Liver (tissue), 8 donors: ENCODE measurements at regions not wholly inside any gene's neighbourhood (a gene's known extent, or its start where the extent isn't known, plus 50 kb on each side); places are given as distances from the start of the nearest gene placed in this dataset.

Experiments used
- DNase-seq: peaks from one replicate; pipeline ENCODE4 v3.0.0-alpha.2; 2017; ENCODE audit warnings: low spot score
- H3K27ac ChIP-seq, 2 donors: one replicate each; pipeline ENCODE4 v1.7.0; 2013; ENCODE audit warnings: inconsistent platforms in 2 of 2, low read length in 2 of 2, control low read depth in 1 of 2, low read depth in 1 of 2, mild to moderate bottlenecking in 1 of 2
- H3K27me3 ChIP-seq, 4 donors: one replicate each; pipeline versions ENCODE4 v1.6.1 to v1.7.0; 2013; ENCODE audit warnings: low read length in 3 of 4, inconsistent platforms in 1 of 4, mild to moderate bottlenecking in 1 of 4, moderate library complexity in 1 of 4; ENCODE audit not compliant: control insufficient read depth in 4 of 4, insufficient read depth in 4 of 4
- H3K36me3 ChIP-seq, 4 donors: one replicate each; pipeline versions ENCODE4 v1.6.1 to v1.7.0; 2013; ENCODE audit warnings: low read length in 3 of 4, mild to moderate bottlenecking in 3 of 4, low read depth in 1 of 4, moderate library complexity in 1 of 4; ENCODE audit not compliant: control insufficient read depth in 4 of 4, insufficient read depth in 3 of 4
- H3K4me1 ChIP-seq, 4 donors: one replicate each; pipeline versions ENCODE4 v1.6.1 to v1.7.0; 2013; ENCODE audit warnings: low read length in 3 of 4, mild to moderate bottlenecking in 3 of 4, moderate library complexity in 1 of 4; ENCODE audit not compliant: control insufficient read depth in 4 of 4, insufficient read depth in 4 of 4
- H3K4me3 ChIP-seq, 3 donors: one replicate each; pipeline versions ENCODE4 v1.6.1 to v1.7.0; 2013; ENCODE audit warnings: low read length in 3 of 3, control low read depth in 1 of 3, low read depth in 1 of 3, mild to moderate bottlenecking in 1 of 3
- H3K9ac ChIP-seq, 2 donors: one replicate each; pipeline ENCODE4 v1.7.0; 2013; ENCODE audit warnings: low read length in 2 of 2, mild to moderate bottlenecking in 2 of 2, moderate library complexity in 2 of 2, control low read depth in 1 of 2, low read depth in 1 of 2
- H3K9me3 ChIP-seq, 4 donors: one replicate each; pipeline versions ENCODE4 v1.6.1 to v1.7.0; 2013; ENCODE audit warnings: low read length in 3 of 4; ENCODE audit not compliant: control insufficient read depth in 4 of 4
- ATF3 ChIP-seq: IDR thresholded peaks from 2 replicates; pipeline ENCODE4 v1.6.1; 2016; ENCODE audit warnings: antibody characterized with exemption
- FOXA1 ChIP-seq: IDR thresholded peaks from 2 replicates; pipeline ENCODE4 v1.6.1; 2016; ENCODE audit warnings: antibody characterized with exemption
- FOXA2 ChIP-seq: IDR thresholded peaks from 2 replicates; pipeline ENCODE4 v1.6.1; 2016; ENCODE audit warnings: antibody characterized with exemption
- GABPA ChIP-seq, 2 donors: IDR thresholded peaks in 1 of 2; conservative IDR thresholded peaks in 1 of 2; 2 replicates each; pipeline ENCODE4 v1.6.1; 2016; ENCODE audit warnings: antibody characterized with exemption in 2 of 2, mild to moderate bottlenecking in 1 of 2, moderate library complexity in 1 of 2
- HNF4A ChIP-seq, 2 donors: conservative IDR thresholded peaks; 2 replicates each; pipeline ENCODE4 v1.6.1; 2016; ENCODE audit warnings: antibody characterized with exemption in 2 of 2, mild to moderate bottlenecking in 2 of 2
- HNF4G ChIP-seq: IDR thresholded peaks from 2 replicates; pipeline ENCODE4 v1.6.1; 2016; ENCODE audit warnings: antibody characterized with exemption
- JUND ChIP-seq, 2 donors: IDR thresholded peaks; 2 replicates each; pipeline ENCODE4 v1.6.1; 2016; ENCODE audit warnings: antibody characterized with exemption in 2 of 2
- NR2F2 ChIP-seq: IDR thresholded peaks from 2 replicates; pipeline ENCODE4 v1.6.1; 2016; ENCODE audit warnings: antibody characterized with exemption
- REST ChIP-seq: IDR thresholded peaks from 2 replicates; pipeline ENCODE4 v1.6.1; 2016; ENCODE audit warnings: antibody characterized with exemption, mild to moderate bottlenecking
- RXRA ChIP-seq, 2 donors: IDR thresholded peaks; 2 replicates each; pipeline ENCODE4 v1.6.1; 2017 to 2018; ENCODE audit warnings: antibody characterized with exemption in 2 of 2, mild to moderate bottlenecking in 1 of 2
- SP1 ChIP-seq: IDR thresholded peaks from 2 replicates; pipeline ENCODE4 v1.6.1; 2018; ENCODE audit warnings: antibody characterized with exemption, mild to moderate bottlenecking
- TAF1 ChIP-seq: conservative IDR thresholded peaks from 2 replicates; pipeline ENCODE4 v1.6.1; 2016; ENCODE audit warnings: antibody characterized with exemption, mild to moderate bottlenecking
- YY1 ChIP-seq: IDR thresholded peaks from 2 replicates; pipeline ENCODE4 v1.6.1; 2016; ENCODE audit warnings: antibody characterized with exemption, mild to moderate bottlenecking
- ZBTB33 ChIP-seq: IDR thresholded peaks from 2 replicates; pipeline ENCODE4 v1.6.1; 2016; ENCODE audit warnings: antibody characterized with exemption
- WGBS: extraction: QIAGEN DNeasy Blood & Tissue Kit; methylation state at CpG from one replicate; pipeline ENCODE4 v1.1.7; 2013; 5-methylcytosine and 5-hydroxymethylcytosine counted together
- TF ChIP-seq, protein P1 (sequence below): fragments of 150-350 bp; IDR thresholded peaks from 2 replicates; pipeline ENCODE4 v1.5.1; 2017; ENCODE audit warnings: improper control_type of control experiment, low read depth, low read length; ENCODE audit not compliant: missing input control
- TF ChIP-seq, protein P2 (sequence below): IDR thresholded peaks from 2 replicates; pipeline ENCODE4 v1.6.1; 2016; ENCODE audit warnings: antibody characterized with exemption
- donor health status: healthy.
- donor health status: healthy.
- donor health status: healthy.
- donor health status: healthy.
- donor health status: healthy.

DNA sequence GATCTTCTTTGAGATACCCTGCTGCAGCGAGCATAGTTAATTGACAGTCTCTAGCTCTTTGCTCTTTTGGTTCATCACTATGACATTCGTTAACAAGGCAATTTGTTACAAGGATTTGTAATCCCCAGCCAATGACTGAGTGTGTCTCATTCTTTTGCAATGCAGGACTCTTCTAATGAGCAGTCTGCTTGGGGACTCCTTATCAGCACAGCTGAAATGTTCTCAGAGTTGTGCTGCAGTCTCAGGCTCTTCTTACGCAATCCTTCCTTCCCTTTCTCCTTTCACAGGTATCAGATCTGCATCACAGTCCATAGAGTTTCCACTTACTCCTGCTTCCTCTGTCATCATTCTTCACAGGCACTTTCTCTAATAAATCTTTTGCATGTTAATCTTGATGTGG, 161.2 kb upstream of the OGFRL1 start (continued):
- no peak for TF ChIP-seq ZBTB33
- TF ChIP-seq HNF4G = no peak
- TF ChIP-seq TAF1 = no peak
- no peak for TF ChIP-seq YY1
- TF ChIP-seq RXRA (IDR thresholded peaks at IDR 0.05) = no peak
- no peak for TF ChIP-seq NR2F2
- TF ChIP-seq GABPA (IDR thresholded peaks at IDR 0.05 in 1 of 2, conservative IDR thresholded peaks at IDR 0.05 in 1 of 2) = no peak

DNA sequence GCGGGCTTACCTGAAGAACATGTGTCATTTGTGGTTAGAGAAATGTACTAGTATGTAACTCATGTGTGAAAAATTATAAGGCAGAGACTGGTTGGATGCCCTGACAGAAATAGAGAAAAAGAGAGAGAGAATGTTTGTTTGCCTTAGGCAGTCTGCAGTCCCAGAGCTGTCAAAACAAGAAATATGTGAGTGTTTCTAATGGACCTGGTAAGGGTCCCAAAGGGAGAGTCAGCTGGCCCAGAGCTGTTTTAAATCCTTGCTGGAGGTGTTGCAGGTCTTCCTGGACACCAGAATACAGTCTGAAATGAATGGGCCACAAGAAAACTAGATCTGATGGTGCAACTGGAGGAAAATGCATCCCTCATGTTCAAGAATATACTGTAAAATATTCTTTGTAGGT, 158.3 kb upstream of the OGFRL1 start:
- Histone ChIP-seq H3K4me1 (no peaks in the 10 kb centered on the region), H3K9ac (no peak overlapping the region), H3K4me3 (no peak overlapping the region), H3K36me3 (no peaks in the 10 kb centered on the region), H3K27ac (no peak overlapping the region), H3K27me3 (peaks cover 0 to 3% (median 0%) of the 10 kb centered on the region in 4 donors), H3K9me3 (peaks cover 0 to 4% (median 0%) of the 10 kb centered on the region in 4 donors)
- no peak for TF ChIP-seq HNF4A (conservative IDR thresholded peaks at IDR 0.05)
- TF ChIP-seq NR2F2 = no peak
- DNase-seq = no peak
- WGBS = 96% methylated on average over 1 of the region's 1 CpG

DNA sequence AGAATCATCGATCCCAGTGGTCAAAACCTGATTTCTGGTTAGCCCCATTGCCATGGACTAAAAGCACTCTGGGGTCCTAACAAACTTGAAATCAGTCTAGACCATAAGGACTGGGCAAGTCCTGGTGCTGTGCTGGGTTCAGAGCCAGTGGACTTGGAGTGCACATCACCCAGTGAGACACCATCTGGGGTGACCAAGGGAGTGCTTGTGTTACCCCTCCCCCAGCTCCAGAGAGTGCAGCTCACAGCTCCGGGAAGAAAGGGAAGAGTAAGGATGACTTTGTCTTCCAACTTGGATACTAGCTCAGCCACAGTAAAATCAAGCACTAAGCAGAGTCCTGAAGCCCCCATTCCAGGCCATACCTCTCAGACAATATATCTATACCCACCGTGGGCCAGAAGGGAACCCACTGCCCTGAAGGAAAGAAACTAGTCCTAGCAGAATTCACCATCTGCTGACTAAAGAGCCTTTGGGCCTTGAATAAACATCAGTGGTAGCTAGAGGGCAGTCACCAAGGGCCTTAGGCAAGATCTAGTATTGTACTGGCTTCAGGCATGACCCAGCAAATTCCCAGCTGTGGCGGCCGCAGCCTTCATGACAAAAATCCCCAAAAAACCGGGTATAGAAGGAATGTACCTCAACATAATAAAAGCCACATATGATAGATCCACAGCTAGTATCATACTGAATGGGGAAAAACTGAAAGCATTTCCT, 153.5 kb upstream of the OGFRL1 start:
- no peak overlapping the region for H3K9ac ChIP-seq
- peaks cover 0 to 3% (median 0%) of the 10 kb centered on the region in 4 donors for H3K27me3 ChIP-seq
- no peaks in the 10 kb centered on the region for H3K9me3 ChIP-seq
- no peak overlapping the region for H3K27ac ChIP-seq
- H3K4me1 ChIP-seq = no peaks in the 10 kb centered on the region
- TF ChIP-seq FOXA2 (no peak), GABPA (IDR thresholded peaks at IDR 0.05 in 1 of 2, conservative IDR thresholded peaks at IDR 0.05 in 1 of 2) (no peak), SP1 (no peak), JUND (IDR thresholded peaks at IDR 0.05) (no peak), NR2F2 (no peak), REST (no peak), FOXA1 (no peak), YY1 (no peak), ATF3 (no peak)
- TF ChIP-seq, protein P1, sequence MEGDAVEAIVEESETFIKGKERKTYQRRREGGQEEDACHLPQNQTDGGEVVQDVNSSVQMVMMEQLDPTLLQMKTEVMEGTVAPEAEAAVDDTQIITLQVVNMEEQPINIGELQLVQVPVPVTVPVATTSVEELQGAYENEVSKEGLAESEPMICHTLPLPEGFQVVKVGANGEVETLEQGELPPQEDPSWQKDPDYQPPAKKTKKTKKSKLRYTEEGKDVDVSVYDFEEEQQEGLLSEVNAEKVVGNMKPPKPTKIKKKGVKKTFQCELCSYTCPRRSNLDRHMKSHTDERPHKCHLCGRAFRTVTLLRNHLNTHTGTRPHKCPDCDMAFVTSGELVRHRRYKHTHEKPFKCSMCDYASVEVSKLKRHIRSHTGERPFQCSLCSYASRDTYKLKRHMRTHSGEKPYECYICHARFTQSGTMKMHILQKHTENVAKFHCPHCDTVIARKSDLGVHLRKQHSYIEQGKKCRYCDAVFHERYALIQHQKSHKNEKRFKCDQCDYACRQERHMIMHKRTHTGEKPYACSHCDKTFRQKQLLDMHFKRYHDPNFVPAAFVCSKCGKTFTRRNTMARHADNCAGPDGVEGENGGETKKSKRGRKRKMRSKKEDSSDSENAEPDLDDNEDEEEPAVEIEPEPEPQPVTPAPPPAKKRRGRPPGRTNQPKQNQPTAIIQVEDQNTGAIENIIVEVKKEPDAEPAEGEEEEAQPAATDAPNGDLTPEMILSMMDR = no peak
- TF ChIP-seq, protein P2, sequence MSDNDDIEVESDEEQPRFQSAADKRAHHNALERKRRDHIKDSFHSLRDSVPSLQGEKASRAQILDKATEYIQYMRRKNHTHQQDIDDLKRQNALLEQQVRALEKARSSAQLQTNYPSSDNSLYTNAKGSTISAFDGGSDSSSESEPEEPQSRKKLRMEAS = no peak
- no peak for DNase-seq
- no peak overlapping the region for H3K4me3 ChIP-seq
- H3K36me3 ChIP-seq = no peaks in the 10 kb centered on the region
- 77% methylated on average over 6 of the region's 6 CpGs for WGBS
